ENCODE measurements at regions not wholly inside any gene's neighbourhood (a gene's known extent, or its start where the extent isn't known, plus 50 kb on each side); places are given as distances from the start of the nearest gene placed in this dataset.

- TF ChIP-seq EZH2 (IDR thresholded peaks at IDR 0.05; ENCODE audit: borderline replicate concordance, low read depth, low read length, severe bottlenecking): no peak
- TF ChIP-seq, protein P1, sequence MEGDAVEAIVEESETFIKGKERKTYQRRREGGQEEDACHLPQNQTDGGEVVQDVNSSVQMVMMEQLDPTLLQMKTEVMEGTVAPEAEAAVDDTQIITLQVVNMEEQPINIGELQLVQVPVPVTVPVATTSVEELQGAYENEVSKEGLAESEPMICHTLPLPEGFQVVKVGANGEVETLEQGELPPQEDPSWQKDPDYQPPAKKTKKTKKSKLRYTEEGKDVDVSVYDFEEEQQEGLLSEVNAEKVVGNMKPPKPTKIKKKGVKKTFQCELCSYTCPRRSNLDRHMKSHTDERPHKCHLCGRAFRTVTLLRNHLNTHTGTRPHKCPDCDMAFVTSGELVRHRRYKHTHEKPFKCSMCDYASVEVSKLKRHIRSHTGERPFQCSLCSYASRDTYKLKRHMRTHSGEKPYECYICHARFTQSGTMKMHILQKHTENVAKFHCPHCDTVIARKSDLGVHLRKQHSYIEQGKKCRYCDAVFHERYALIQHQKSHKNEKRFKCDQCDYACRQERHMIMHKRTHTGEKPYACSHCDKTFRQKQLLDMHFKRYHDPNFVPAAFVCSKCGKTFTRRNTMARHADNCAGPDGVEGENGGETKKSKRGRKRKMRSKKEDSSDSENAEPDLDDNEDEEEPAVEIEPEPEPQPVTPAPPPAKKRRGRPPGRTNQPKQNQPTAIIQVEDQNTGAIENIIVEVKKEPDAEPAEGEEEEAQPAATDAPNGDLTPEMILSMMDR (IDR thresholded peaks at IDR 0.05; ENCODE audit: borderline replicate concordance, extremely low read depth, low read length, poor library complexity, severe bottlenecking): no peak
Observed at GRCh38 chr3:104578558-104578957, 788.2 kb upstream of the ALCAM start.
